ENCODE measurements at regions not wholly inside any gene's neighbourhood (a gene's known extent, or its start where the extent isn't known, plus 50 kb on each side); places are given as distances from the start of the nearest gene placed in this dataset.

DNA sequence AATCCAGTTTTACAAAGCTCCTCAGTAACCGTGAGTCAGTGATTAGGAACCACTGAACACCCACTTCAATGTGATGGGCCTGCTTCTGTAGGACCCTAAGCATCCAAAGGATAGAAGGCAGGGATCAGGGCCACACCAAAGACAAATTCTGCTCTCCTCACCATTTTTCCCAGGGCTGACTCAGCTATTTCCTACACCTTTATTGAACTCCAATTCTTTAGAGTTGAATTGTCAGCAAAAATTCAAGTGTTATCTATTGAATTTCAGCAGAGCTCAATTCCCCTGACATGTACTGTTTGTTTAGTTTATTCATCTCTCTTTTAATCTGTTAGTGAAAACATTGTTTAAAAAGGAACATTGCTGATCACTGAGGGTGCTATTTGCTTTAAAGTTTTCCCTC lies 457.7 kb upstream of the TMPO start:
- Histone ChIP-seq H3K27ac (no peak overlapping the region), H3K4me3 (ENCODE audit: low read depth, low read length) (no peak overlapping the region), H3K9me3 (ENCODE audit: severe bottlenecking) (no peaks in the 10 kb centered on the region), H3K27me3 (ENCODE audit: insufficient read depth, low read depth, severe bottlenecking) (no peaks in the 10 kb centered on the region), H3K36me3 (no peaks in the 10 kb centered on the region)
- TF ChIP-seq, protein P1, sequence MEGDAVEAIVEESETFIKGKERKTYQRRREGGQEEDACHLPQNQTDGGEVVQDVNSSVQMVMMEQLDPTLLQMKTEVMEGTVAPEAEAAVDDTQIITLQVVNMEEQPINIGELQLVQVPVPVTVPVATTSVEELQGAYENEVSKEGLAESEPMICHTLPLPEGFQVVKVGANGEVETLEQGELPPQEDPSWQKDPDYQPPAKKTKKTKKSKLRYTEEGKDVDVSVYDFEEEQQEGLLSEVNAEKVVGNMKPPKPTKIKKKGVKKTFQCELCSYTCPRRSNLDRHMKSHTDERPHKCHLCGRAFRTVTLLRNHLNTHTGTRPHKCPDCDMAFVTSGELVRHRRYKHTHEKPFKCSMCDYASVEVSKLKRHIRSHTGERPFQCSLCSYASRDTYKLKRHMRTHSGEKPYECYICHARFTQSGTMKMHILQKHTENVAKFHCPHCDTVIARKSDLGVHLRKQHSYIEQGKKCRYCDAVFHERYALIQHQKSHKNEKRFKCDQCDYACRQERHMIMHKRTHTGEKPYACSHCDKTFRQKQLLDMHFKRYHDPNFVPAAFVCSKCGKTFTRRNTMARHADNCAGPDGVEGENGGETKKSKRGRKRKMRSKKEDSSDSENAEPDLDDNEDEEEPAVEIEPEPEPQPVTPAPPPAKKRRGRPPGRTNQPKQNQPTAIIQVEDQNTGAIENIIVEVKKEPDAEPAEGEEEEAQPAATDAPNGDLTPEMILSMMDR (IDR thresholded peaks at IDR 0.05; ENCODE audit: low read depth, low read length): no peak
- no peak for DNase-seq

DNA sequence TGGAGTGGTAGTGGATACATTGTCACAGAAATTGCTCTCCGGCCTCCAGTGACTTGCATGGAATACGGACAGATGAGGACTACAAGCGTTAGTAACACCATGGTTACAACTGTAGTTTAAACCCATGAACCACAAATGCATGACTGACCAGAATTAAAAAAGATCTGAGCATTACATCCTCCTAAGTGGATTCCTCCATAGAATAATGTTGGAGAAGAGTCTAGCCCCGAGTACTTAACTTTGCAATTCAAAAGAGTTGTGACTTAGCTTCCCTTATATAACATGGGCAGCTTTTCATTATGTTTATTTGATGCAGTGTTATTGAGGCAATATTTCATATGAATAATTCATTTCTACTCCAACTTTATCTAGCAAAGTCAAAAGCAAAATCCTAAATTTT lies 457.2 kb upstream of the TMPO start:
- DNase-seq: no peak
- H3K36me3 ChIP-seq: no peaks in the 10 kb centered on the region
- H3K27me3 ChIP-seq (ENCODE audit: insufficient read depth, low read depth, severe bottlenecking): no peaks in the 10 kb centered on the region
- no peak overlapping the region for H3K4me3 ChIP-seq (ENCODE audit: low read depth, low read length)
- H3K27ac ChIP-seq: no peak overlapping the region
- H3K9me3 ChIP-seq (ENCODE audit: severe bottlenecking): no peaks in the 10 kb centered on the region
- TF ChIP-seq, protein P1 (IDR thresholded peaks at IDR 0.05; ENCODE audit: low read depth, low read length): no peak

DNA sequence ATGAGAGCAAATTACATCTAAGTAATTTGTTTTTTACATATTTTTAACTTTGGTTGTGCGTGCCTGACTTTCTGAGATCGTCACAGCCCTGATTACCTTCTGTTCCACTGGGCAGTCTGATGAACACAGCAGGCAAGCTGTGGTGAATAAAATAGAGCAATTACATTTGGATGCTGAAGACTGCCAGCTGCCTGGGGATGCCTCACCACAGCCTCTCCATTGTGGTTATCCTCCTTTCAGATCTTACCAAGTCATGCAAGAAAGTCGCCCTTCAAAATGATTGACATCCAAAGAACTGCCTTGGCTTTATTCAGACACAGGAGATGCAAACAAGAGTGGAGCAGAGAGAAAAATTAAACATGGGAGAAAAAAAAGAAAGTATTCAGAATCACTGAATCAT lies 456.6 kb upstream of the TMPO start:
- H3K27me3 ChIP-seq (ENCODE audit: insufficient read depth, low read depth, severe bottlenecking): no peaks in the 10 kb centered on the region
- TF ChIP-seq, protein P1 (IDR thresholded peaks at IDR 0.05; ENCODE audit: low read depth, low read length): no peak
- H3K36me3 ChIP-seq: no peaks in the 10 kb centered on the region
- no peak overlapping the region for H3K27ac ChIP-seq
- no peak overlapping the region for H3K4me3 ChIP-seq (ENCODE audit: low read depth, low read length)
- DNase-seq: no peak
- H3K9me3 ChIP-seq (ENCODE audit: severe bottlenecking): no peaks in the 10 kb centered on the region

DNA sequence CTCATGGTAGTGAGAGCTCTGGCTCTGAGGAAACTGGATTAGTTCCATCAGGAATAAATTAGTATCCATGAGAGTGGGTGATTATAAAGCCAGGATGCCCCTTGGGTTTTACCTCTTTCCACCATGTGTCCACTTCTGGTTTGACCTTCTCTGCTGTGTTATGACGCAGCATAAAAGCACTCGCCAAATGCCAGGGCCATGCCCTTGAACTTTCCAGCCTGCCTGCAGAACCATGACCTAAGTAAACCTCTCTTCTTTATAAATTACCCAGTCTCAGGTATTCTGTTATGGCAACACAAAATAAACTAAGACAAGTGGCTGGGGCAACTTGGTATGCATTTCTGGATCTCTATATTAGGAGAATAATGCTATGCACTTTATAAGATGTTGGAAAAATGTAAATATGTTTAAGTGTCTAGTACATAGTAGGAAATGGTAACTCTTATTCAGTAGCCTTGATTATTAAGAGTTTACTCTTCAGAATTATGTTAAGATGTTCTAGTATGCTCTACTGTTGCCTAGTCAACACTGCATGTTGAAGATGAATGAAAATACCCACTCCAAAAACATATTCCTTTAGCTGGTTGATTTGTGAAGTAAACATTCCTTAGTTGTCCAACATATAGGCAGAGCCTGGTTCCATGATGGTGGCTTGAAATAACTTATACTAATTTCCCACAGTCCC lies 455.6 kb upstream of the TMPO start:
- no peaks in the 10 kb centered on the region for H3K27me3 ChIP-seq (ENCODE audit: insufficient read depth, low read depth, severe bottlenecking)
- TF ChIP-seq, protein P1 (IDR thresholded peaks at IDR 0.05; ENCODE audit: low read depth, low read length): no peak

DNA sequence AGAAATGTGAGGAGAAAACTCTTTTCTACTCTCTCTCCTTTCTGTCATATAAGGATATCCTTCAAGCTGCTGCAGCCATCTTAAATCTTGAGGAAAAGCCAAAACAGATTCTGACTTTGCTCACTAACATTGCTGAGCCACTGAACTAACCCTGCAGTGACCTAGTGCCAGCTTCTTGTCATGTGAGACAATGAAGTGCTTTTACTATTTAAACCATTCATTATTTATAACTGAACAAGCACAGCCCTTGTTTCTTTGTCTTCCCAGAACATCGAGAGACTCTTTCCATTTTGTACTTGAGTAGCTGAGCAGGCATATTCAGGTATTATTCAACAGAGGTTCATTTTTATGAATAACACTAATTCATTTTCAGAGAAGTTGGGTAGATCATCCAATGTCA lies 455.0 kb upstream of the TMPO start:
- Histone ChIP-seq H3K4me3 (ENCODE audit: low read depth, low read length) (no peak overlapping the region), H3K36me3 (no peaks in the 10 kb centered on the region), H3K9me3 (ENCODE audit: severe bottlenecking) (no peaks in the 10 kb centered on the region), H3K27me3 (ENCODE audit: insufficient read depth, low read depth, severe bottlenecking) (no peaks in the 10 kb centered on the region), H3K27ac (no peak overlapping the region)
- TF ChIP-seq, protein P1 (IDR thresholded peaks at IDR 0.05; ENCODE audit: low read depth, low read length): no peak
- DNase-seq: no peak

More for the DNA sequence above, 455.6 kb upstream of the TMPO start:
- Histone ChIP-seq H3K36me3 (no peaks in the 10 kb centered on the region), H3K9me3 (ENCODE audit: severe bottlenecking) (no peaks in the 10 kb centered on the region), H3K27ac (no peak overlapping the region), H3K4me3 (ENCODE audit: low read depth, low read length) (no peak overlapping the region)
- DNase-seq: no peak

Measured in WERI-Rb-1 (cell line).